NCI-H2171 treated with DMSO at 0.1 percent for 48 hours (cell line): ENCODE measurements at regions not wholly inside any gene's neighbourhood (a gene's known extent, or its start where the extent isn't known, plus 50 kb on each side); places are given as distances from the start of the nearest gene placed in this dataset.

Source experiments
- DNase-seq: peaks from one replicate; lab custom pipeline; 2025; lab: John Stamatoyannopoulos, UW

GRCh38 chr6:44531442-44532015 lies 144.0 kb downstream of the CDC5L start:
- DNase-seq = no peak

GRCh38 chr6:44533421-44533820 lies 145.9 kb downstream of the CDC5L start:
- no peak for DNase-seq

- no peak for DNase-seq
Observed at GRCh38 chr6:44534291-44534690, 146.8 kb downstream of the CDC5L start.

GRCh38 chr6:44535446-44535845 lies 147.9 kb downstream of the CDC5L start:
- no peak for DNase-seq

- no peak for DNase-seq
Observed at GRCh38 chr6:44535967-44536366, 148.5 kb downstream of the CDC5L start.

GRCh38 chr6:44537306-44538049 lies 150.0 kb downstream of the CDC5L start:
- no peak for DNase-seq

- no peak for DNase-seq
Observed at GRCh38 chr6:44538131-44538806, 150.8 kb downstream of the CDC5L start.

- DNase-seq = no peak
Observed at GRCh38 chr6:44538807-44539201, 151.3 kb downstream of the CDC5L start.

GRCh38 chr6:44539701-44540355 lies 152.3 kb downstream of the CDC5L start:
- DNase-seq = no peak

- DNase-seq = no peak
Observed at GRCh38 chr6:44540881-44541280, 153.4 kb downstream of the CDC5L start.

- no peak for DNase-seq
Observed at GRCh38 chr6:44542401-44543116, 155.1 kb downstream of the CDC5L start.

- DNase-seq = no peak
Observed at GRCh38 chr6:44543664-44544063, 156.2 kb downstream of the CDC5L start.

GRCh38 chr6:44545224-44545623 lies 157.7 kb downstream of the CDC5L start:
- no peak for DNase-seq

GRCh38 chr6:44548319-44548718 lies 160.8 kb downstream of the CDC5L start:
- no peak for DNase-seq

- no peak for DNase-seq
Observed at GRCh38 chr6:44549516-44549915, 162.0 kb downstream of the CDC5L start.

GRCh38 chr6:44554194-44554593 lies 166.7 kb downstream of the CDC5L start:
- DNase-seq = no peak

- no peak for DNase-seq
Observed at GRCh38 chr6:44554861-44555260, 167.4 kb downstream of the CDC5L start.

GRCh38 chr6:44556046-44556445 lies 168.5 kb downstream of the CDC5L start:
- no peak for DNase-seq

- no peak for DNase-seq
Observed at GRCh38 chr6:44558024-44558831, 170.7 kb downstream of the CDC5L start.

GRCh38 chr6:44558832-44559251 lies 171.3 kb downstream of the CDC5L start:
- no peak for DNase-seq
